Chondrocyte (in vitro differentiated cells): ENCODE measurements at regions not wholly inside any gene's neighbourhood (a gene's known extent, or its start where the extent isn't known, plus 50 kb on each side); places are given as distances from the start of the nearest gene placed in this dataset.
A peak's percentile ranks its signal among the peaks of the same experiment; 100 is the strongest.

Experiments
- DNase-seq: peaks from one replicate; pipeline ENCODE4 v3.0.0; 2021; ENCODE audit warnings: mixed read lengths, low spot score
- H3K27ac Mint-ChIP-seq: one replicate; pipeline ENCODE4 v1.8.0; 2021; ENCODE audit warnings: mild to moderate bottlenecking, moderate library complexity, mixed read lengths; ENCODE audit not compliant: unreplicated experiment
- H3K27me3 Mint-ChIP-seq: 2 replicates; pipeline ENCODE4 v1.8.0; 2021; ENCODE audit warnings: low read depth, mixed read lengths
- H3K36me3 Mint-ChIP-seq: 2 replicates; pipeline ENCODE4 v1.8.0; 2021; ENCODE audit warnings: low read depth, mixed read lengths
- H3K4me1 Mint-ChIP-seq: 2 replicates; pipeline ENCODE4 v1.8.0; 2021; ENCODE audit warnings: low read depth, mild to moderate bottlenecking, mixed read lengths
- H3K4me3 Mint-ChIP-seq: one replicate; pipeline ENCODE4 v1.8.0; 2021; ENCODE audit warnings: mild to moderate bottlenecking, moderate library complexity, mixed read lengths; ENCODE audit not compliant: unreplicated experiment
- H3K9me3 Mint-ChIP-seq: 2 replicates; pipeline ENCODE4 v1.8.0; 2021; ENCODE audit warnings: low read depth, mixed read lengths
- CTCF ChIP-seq: fragments of 200-600 bp; sonication (generic); IDR thresholded peaks from 2 replicates; pipeline ENCODE4 v1.5.0; 2021; ENCODE audit warnings: antibody characterized with exemption, mild to moderate bottlenecking, moderate library complexity

GRCh38 chr6:50277774-50278173 is 228.0 kb upstream of the DEFB112 start:
- Mint-ChIP-seq H3K4me1 (peaks cover 6% of the 10 kb centered on the region), H3K27ac (no peak overlapping the region), H3K27me3 (no peaks in the 10 kb centered on the region), H3K9me3 (peaks cover 4% of the 10 kb centered on the region), H3K4me3 (no peak overlapping the region), H3K36me3 (no peaks in the 10 kb centered on the region)
- no peak for TF ChIP-seq CTCF
- no peak for DNase-seq

- Mint-ChIP-seq H3K27me3 (no peaks in the 10 kb centered on the region), H3K4me1 (peaks cover 6% of the 10 kb centered on the region), H3K36me3 (no peaks in the 10 kb centered on the region), H3K27ac (peak overlapping the region; percentile 6), H3K4me3 (no peak overlapping the region), H3K9me3 (no peaks in the 10 kb centered on the region)
- TF ChIP-seq CTCF: no peak
- DNase-seq: no peak
These were observed 228.9 kb upstream of the DEFB112 start for GRCh38 chr6:50278663-50279062.

GRCh38 chr6:50285735-50286134 is 236.0 kb upstream of the DEFB112 start:
- H3K4me3 Mint-ChIP-seq: no peak overlapping the region
- no peaks in the 10 kb centered on the region for H3K27me3 Mint-ChIP-seq
- no peak for TF ChIP-seq CTCF
- H3K27ac Mint-ChIP-seq: no peak overlapping the region
- no peaks in the 10 kb centered on the region for H3K36me3 Mint-ChIP-seq
- no peaks in the 10 kb centered on the region for H3K9me3 Mint-ChIP-seq
- peaks cover 26% of the 10 kb centered on the region for H3K4me1 Mint-ChIP-seq
- DNase-seq: no peak

GRCh38 chr6:50288241-50288640 is 238.5 kb upstream of the DEFB112 start:
- Mint-ChIP-seq H3K9me3 (no peaks in the 10 kb centered on the region), H3K27ac (no peak overlapping the region), H3K4me3 (no peak overlapping the region), H3K4me1 (peaks cover 26% of the 10 kb centered on the region), H3K27me3 (no peaks in the 10 kb centered on the region), H3K36me3 (no peaks in the 10 kb centered on the region)
- no peak for DNase-seq
- no peak for TF ChIP-seq CTCF

GRCh38 chr6:50288881-50289280 is 239.2 kb upstream of the DEFB112 start:
- Mint-ChIP-seq H3K27me3 (no peaks in the 10 kb centered on the region), H3K9me3 (no peaks in the 10 kb centered on the region), H3K36me3 (no peaks in the 10 kb centered on the region), H3K4me1 (peaks cover 27% of the 10 kb centered on the region), H3K27ac (peak overlapping the region; percentile 1), H3K4me3 (no peak overlapping the region)
- TF ChIP-seq CTCF: no peak
- DNase-seq: no peak
